ENCODE measurements at regions not wholly inside any gene's neighbourhood (a gene's known extent, or its start where the extent isn't known, plus 50 kb on each side); places are given as distances from the start of the nearest gene placed in this dataset.

- no peak overlapping the region for H3K4me2 ChIP-seq (ENCODE audit: low read depth, low read length)
- H4K20me1 ChIP-seq (ENCODE audit: insufficient read depth, low read length) = no peaks in the 10 kb centered on the region
- no peaks in the 10 kb centered on the region for H3K9me3 ChIP-seq (ENCODE audit: low read length)
- 40% methylated on average over 4 of the region's 6 CpGs for WGBS (ENCODE audit: low lambda C conversion rate)
- no peak overlapping the region for H3K27ac ChIP-seq (ENCODE audit: extremely low read length, insufficient read depth, low read length)
- ATAC-seq = no peak
- DNase-seq (ENCODE audit: low spot score) = no peak
- peaks cover 0 to 9% of the 10 kb centered on the region in 2 experiments; a peak in 2 of 5 replicates for H3K27me3 ChIP-seq (ENCODE audit: control insufficient read depth in 1 of 2, insufficient read depth in 2 of 2, low read length in 2 of 2)
- POLR2A ChIA-PET = no interaction called here
- H3K4me3 ChIP-seq (replicated peaks in 1 of 3; ENCODE audit: insufficient read depth in 1 of 3, low read depth in 2 of 3, low read length in 3 of 3) = no peak overlapping the region
- no TSS peak for BruUV-seq (replicated peaks)
- CTCF ChIA-PET (ENCODE audit: low intra/inter-chr PET ratio, low total read pairs) = no interaction called here
- no peak overlapping the region for H3K9ac ChIP-seq (ENCODE audit: insufficient read depth, low read depth, low read length)
- intact Hi-C loops (cut with micrococcal nuclease; ENCODE audit: unreplicated experiment) (no loop called here), in situ Hi-C loops (cut with HindIII; ENCODE audit: extremely low pct_ligation_motif_present, low pct_unique_long_range_greater_than_20kb) (no loop called here)
- TF ChIP-seq HBP1 (CRISPR knock-in tag; IDR thresholded peaks at IDR 0.05; ENCODE audit: low read depth) = no peak
- TF ChIP-seq ZNF749 (CRISPR knock-in tag; IDR thresholded peaks at IDR 0.05; ENCODE audit: borderline replicate concordance) = no peak
- no peak for TF ChIP-seq ZFAT (CRISPR knock-in tag; conservative IDR thresholded peaks at IDR 0.05)
- no peak for TF ChIP-seq ZBTB37 (CRISPR knock-in tag; IDR thresholded peaks at IDR 0.05)
- no peak for TF ChIP-seq MATR3 (CRISPR knock-in tag; IDR thresholded peaks at IDR 0.05)
- no peak for TF ChIP-seq ZNF558 (CRISPR knock-in tag; IDR thresholded peaks at IDR 0.05; ENCODE audit: borderline replicate concordance)
- no peak for TF ChIP-seq ZC3H13 (CRISPR knock-in tag; IDR thresholded peaks at IDR 0.05)
- no peak for TF ChIP-seq ZNF574 (CRISPR knock-in tag; IDR thresholded peaks at IDR 0.05)
- no peak for TF ChIP-seq SP1 (IDR thresholded peaks at IDR 0.05)
- TF ChIP-seq SP1 (CRISPR knock-in tag; IDR thresholded peaks at IDR 0.05) = no peak
- TF ChIP-seq ZNF776 (CRISPR knock-in tag; IDR thresholded peaks at IDR 0.05) = no peak
- no peak for TF ChIP-seq ZFP37 (CRISPR knock-in tag; IDR thresholded peaks at IDR 0.05; ENCODE audit: borderline replicate concordance)
- no peak for TF ChIP-seq ZNF337 (CRISPR knock-in tag; IDR thresholded peaks at IDR 0.05; ENCODE audit: borderline replicate concordance, low read depth)
- no peaks in the 10 kb centered on the region for H3K36me3 ChIP-seq (replicated peaks in 1 of 2; ENCODE audit: control insufficient read depth in 1 of 2, insufficient read depth in 2 of 2, low read length in 2 of 2)
- no peaks in the 10 kb centered on the region for H3K4me1 ChIP-seq (ENCODE audit: insufficient read depth, low read length)
- H2AFZ ChIP-seq (ENCODE audit: low read length) = no peak overlapping the region
- FAIRE-seq = no peak
- no peaks in the 10 kb centered on the region for H3K79me2 ChIP-seq (ENCODE audit: insufficient read depth, low read length)
These were observed 197.8 kb downstream of the VRK1 start for GRCh38 chr14:96994999-96995398.

All from HepG2 (cell line).